ENCODE measurements at regions not wholly inside any gene's neighbourhood (a gene's known extent, or its start where the extent isn't known, plus 50 kb on each side); places are given as distances from the start of the nearest gene placed in this dataset.

GRCh38 chr10:10362800-10363199, 654.9 kb upstream of the CELF2 start (continued):
- TF ChIP-seq POLR2AphosphoS5 (IDR thresholded peaks at IDR 0.05; ENCODE audit: low read depth, low read length) = no peak
- TF ChIP-seq FOSL1 (IDR thresholded peaks at IDR 0.05; ENCODE audit: low read depth) = no peak
- TF ChIP-seq EGR1 (IDR thresholded peaks at IDR 0.05; ENCODE audit: low read depth) = no peak
- TF ChIP-seq ZFX (IDR thresholded peaks at IDR 0.05) = no peak
- no peak for TF ChIP-seq YY1 (IDR thresholded peaks at IDR 0.05; ENCODE audit: extremely low read depth, insufficient replicate concordance, low read depth, low read length)
- TF ChIP-seq JUND (IDR thresholded peaks at IDR 0.05) = no peak

- no peak overlapping the region for H3K4me2 ChIP-seq (ENCODE audit: low read length)
- no peak overlapping the region for H3K4me3 ChIP-seq (replicated peaks in 1 of 2; ENCODE audit: low read depth in 1 of 2, low read length in 2 of 2)
- H3K27ac ChIP-seq (ENCODE audit: low read depth, low read length) = no peak overlapping the region
- ChIA-PET CTCF (no interaction called here), POLR2A (no interaction called here), RAD21 (ENCODE audit: low non-redundant PET in 1 of 2, low total read pairs in 2 of 2, uncharacterized antibody in 2 of 2, unreplicated experiment in 2 of 2) (no interaction called here)
- BruUV-seq (replicated peaks) = no TSS peak
- no peaks in the 10 kb centered on the region for H3K4me1 ChIP-seq (ENCODE audit: control insufficient read depth in 1 of 2, insufficient read depth in 2 of 2, low read length in 2 of 2)
- H2AFZ ChIP-seq (ENCODE audit: low read depth, low read length, poor library complexity, severe bottlenecking) = no peak overlapping the region
- H3K27me3 ChIP-seq (ENCODE audit: insufficient read depth, low read length) = no peaks in the 10 kb centered on the region
- no peaks in the 10 kb centered on the region for H3K36me3 ChIP-seq (ENCODE audit: control insufficient read depth in 1 of 2, insufficient read depth in 2 of 2, low read length in 2 of 2)
- H3K9ac ChIP-seq (ENCODE audit: low read length) = no peak overlapping the region
- no peak for DNase-seq (ENCODE audit: low read depth, low spot score)
- no peak for ATAC-seq
- H3K79me2 ChIP-seq (ENCODE audit: insufficient read depth, low read length) = no peaks in the 10 kb centered on the region
- H3K9me2 ChIP-seq (ENCODE audit: insufficient read depth) = no peaks in the 10 kb centered on the region
- H3K9me3 ChIP-seq (ENCODE audit: control insufficient read depth in 1 of 2, insufficient read depth in 1 of 2, low read depth in 1 of 2, low read length in 2 of 2) = peaks cover 13 to 39% of the 10 kb centered on the region in 2 experiments; a peak in 2 of 4 replicates
- TF ChIP-seq MAX (IDR thresholded peaks at IDR 0.05) = no peak
- TF ChIP-seq ZFX (IDR thresholded peaks at IDR 0.05) = no peak
- no peak for TF ChIP-seq SIN3A (IDR thresholded peaks at IDR 0.05; ENCODE audit: low read depth)
- TF ChIP-seq EZH2 (IDR thresholded peaks at IDR 0.05) = no peak
- no peak for TF ChIP-seq ATF3 (IDR thresholded peaks at IDR 0.05)
- TF ChIP-seq SRF (IDR thresholded peaks at IDR 0.05; ENCODE audit: low read depth) = no peak
- no peak for TF ChIP-seq TCF7L2 (IDR thresholded peaks at IDR 0.05; ENCODE audit: borderline replicate concordance, extremely low read depth, insufficient read depth, insufficient read length)
- TF ChIP-seq CTCF (IDR thresholded peaks at IDR 0.05 in 2 of 3, conservative IDR thresholded peaks at IDR 0.05 in 1 of 3; ENCODE audit: borderline replicate concordance in 1 of 3, insufficient read depth in 1 of 3, low read depth in 2 of 3, low read length in 2 of 3) = no peak
- TF ChIP-seq SP1 (IDR thresholded peaks at IDR 0.05; ENCODE audit: low read depth) = no peak
- TF ChIP-seq ZNF274 (IDR thresholded peaks at IDR 0.05; ENCODE audit: low read depth, low read length) = no peak
- TF ChIP-seq FOSL1 (IDR thresholded peaks at IDR 0.05; ENCODE audit: low read depth) = no peak
- TF ChIP-seq POLR2AphosphoS5 (IDR thresholded peaks at IDR 0.05; ENCODE audit: low read depth, low read length) = no peak
- TF ChIP-seq RAD21 (IDR thresholded peaks at IDR 0.05; ENCODE audit: low read depth) = no peak
- no peak for TF ChIP-seq CEBPB (IDR thresholded peaks at IDR 0.05; ENCODE audit: low read depth)
- TF ChIP-seq EGR1 (IDR thresholded peaks at IDR 0.05; ENCODE audit: low read depth) = no peak
- no peak for TF ChIP-seq REST (IDR thresholded peaks at IDR 0.05; ENCODE audit: low read depth)
- no peak for TF ChIP-seq POLR2A (IDR thresholded peaks at IDR 0.05; ENCODE audit: borderline replicate concordance, extremely low read depth, insufficient read depth, insufficient read length)
- TF ChIP-seq JUND (IDR thresholded peaks at IDR 0.05) = no peak
- H4K20me1 ChIP-seq (ENCODE audit: insufficient read depth) = no peaks in the 10 kb centered on the region
- intact Hi-C loops (cut with micrococcal nuclease) = no loop called here
Observed at GRCh38 chr10:10363217-10363616, 654.5 kb upstream of the CELF2 start.

All from HCT116 (cell line).